B cell (primary cell): ENCODE measurements at regions not wholly inside any gene's neighbourhood (a gene's known extent, or its start where the extent isn't known, plus 50 kb on each side); places are given as distances from the start of the nearest gene placed in this dataset.

Source experiments
- CTCF ChIP-seq: fragments of 200-600 bp; IDR thresholded peaks from one replicate; pipeline ENCODE4 v1.8.0; 2022; ENCODE audit warnings: antibody characterized with exemption, mild to moderate bottlenecking
- EZH2 ChIP-seq: IDR thresholded peaks from 2 replicates; pipeline ENCODE4 v1.6.1; 2012; ENCODE audit warnings: borderline replicate concordance, low read depth, mild to moderate bottlenecking, moderate library complexity, low read length; ENCODE audit not compliant: insufficient read depth, poor library complexity, severe bottlenecking

DNA sequence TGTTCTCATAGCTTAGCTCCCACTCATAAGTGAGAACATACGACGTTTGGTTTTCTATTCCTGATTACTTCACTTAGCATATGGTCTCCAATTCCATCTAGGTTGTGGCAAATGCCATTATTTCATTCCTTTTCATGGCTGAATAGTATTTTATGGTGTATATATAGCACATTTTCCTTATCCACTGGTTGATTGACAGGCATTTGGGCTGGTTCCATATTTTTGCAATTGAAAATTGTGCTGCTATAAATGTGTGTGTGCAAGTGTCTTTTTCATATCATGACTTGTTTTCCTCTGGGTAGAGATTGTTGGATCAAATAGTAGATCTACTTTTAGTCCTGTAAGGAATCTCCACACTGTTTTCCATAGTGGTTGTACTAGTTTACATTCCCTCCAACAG lies 133.0 kb upstream of the TAB2 start:
- TF ChIP-seq CTCF (no peak), EZH2 (no peak)
